ENCODE measurements at regions not wholly inside any gene's neighbourhood (a gene's known extent, or its start where the extent isn't known, plus 50 kb on each side); places are given as distances from the start of the nearest gene placed in this dataset.

- TF ChIP-seq SUZ12 (IDR thresholded peaks at IDR 0.05) = no peak
- no peak for TF ChIP-seq ELF4 (IDR thresholded peaks at IDR 0.05)
- no peak for TF ChIP-seq ARNT (IDR thresholded peaks at IDR 0.05)
- TF ChIP-seq L3MBTL2 (conservative IDR thresholded peaks at IDR 0.05) = no peak
- no peak for TF ChIP-seq FOXM1 (IDR thresholded peaks at IDR 0.05; ENCODE audit: borderline replicate concordance)
- TF ChIP-seq NFRKB (IDR thresholded peaks at IDR 0.05) = no peak
- TF ChIP-seq BHLHE40 (IDR thresholded peaks at IDR 0.05; ENCODE audit: borderline replicate concordance) = no peak
- TF ChIP-seq HDGF (IDR thresholded peaks at IDR 0.05; ENCODE audit: borderline replicate concordance) = no peak
- TF ChIP-seq SP1 (IDR thresholded peaks at IDR 0.05) = no peak
- TF ChIP-seq LEF1 (IDR thresholded peaks at IDR 0.05; ENCODE audit: borderline replicate concordance) = no peak
- TF ChIP-seq PKNOX1 (IDR thresholded peaks at IDR 0.05) = no peak
Measured at GRCh38 chr4:138487230-138487629, 245.1 kb upstream of the SLC7A11 start.

All from HEK293T (cell line).